ENCODE measurements at regions not wholly inside any gene's neighbourhood (a gene's known extent, or its start where the extent isn't known, plus 50 kb on each side); places are given as distances from the start of the nearest gene placed in this dataset.

DNA sequence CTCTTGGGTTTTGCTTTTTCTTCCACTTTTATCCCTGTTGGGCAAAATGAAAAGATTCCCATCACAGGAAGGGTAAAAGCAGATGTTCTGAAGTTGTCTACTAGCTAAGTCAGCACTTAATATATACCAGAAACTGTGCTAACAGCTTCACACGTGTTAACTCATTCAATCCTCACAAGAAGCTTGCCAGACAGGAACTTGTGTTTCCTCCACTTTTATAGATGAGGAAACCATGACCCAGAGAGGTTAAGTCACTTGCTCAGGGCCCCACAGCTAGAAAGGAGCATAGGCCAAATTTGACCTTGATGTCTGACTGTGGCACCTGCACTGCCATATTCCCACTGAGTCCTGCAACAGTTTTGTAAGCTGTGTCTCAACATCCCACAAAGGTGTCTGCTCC lies 76.8 kb upstream of the EPC2 start:
- no peak for DNase-seq

DNA sequence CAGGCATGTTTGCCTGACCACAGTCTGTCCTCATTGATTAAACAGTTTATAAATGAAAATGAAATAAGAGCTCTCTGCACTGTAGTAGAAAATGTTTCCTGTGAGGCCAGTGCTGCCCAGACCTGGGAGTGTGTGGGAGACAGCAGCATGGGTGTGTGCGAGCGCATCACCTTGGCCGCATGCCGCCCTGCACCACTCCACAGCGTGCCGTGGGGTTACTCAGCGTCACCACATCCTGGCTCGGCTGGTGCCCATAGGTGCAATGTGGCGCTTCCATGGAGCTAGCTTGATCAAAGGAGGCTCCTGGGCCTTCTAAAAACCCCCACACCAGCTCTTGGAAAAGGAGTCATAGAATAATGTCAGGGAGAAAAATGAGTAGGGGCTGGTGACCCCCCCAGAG lies 76.0 kb upstream of the EPC2 start:
- DNase-seq: peak; percentile 30

DNA sequence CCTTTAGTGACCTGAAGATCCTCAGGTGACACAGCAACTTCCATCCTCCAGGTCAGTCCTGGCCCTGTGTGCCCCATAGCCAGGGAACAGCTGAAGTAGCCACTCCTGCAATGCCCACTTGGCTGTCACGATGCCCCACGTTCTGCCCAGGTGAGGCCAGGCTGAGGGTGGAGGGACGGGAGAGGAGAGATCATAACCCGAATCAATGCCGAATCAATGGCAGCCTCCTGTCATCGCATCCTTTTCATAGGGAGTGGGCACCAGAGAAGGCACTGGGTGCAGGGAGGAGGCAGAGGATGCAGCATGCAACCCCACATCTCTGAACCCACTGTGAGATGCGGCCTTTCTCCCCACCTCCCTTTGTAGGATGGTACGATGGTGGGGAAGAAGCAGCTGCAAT lies 75.3 kb upstream of the EPC2 start:
- DNase-seq: no peak

DNA sequence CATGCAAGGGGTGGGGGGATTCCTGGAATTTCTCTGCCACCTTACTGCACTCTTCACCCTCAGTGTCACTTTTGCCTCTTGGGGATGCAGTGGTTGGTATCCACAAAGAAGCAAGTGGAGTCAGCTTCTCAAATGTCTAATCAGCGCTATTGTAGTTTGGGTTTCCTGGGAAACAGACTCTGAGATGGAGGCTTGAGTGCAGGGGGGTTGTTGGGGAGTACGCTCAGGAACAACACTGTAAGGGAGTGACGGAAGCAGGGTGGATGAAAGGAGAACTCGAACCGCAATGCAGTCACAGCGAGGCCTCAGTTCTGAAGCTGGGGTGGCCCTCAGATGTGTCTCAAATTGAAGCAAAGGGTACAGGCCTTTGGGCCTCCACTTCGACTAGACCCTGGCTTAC lies 73.6 kb upstream of the EPC2 start:
- DNase-seq: no peak

DNA sequence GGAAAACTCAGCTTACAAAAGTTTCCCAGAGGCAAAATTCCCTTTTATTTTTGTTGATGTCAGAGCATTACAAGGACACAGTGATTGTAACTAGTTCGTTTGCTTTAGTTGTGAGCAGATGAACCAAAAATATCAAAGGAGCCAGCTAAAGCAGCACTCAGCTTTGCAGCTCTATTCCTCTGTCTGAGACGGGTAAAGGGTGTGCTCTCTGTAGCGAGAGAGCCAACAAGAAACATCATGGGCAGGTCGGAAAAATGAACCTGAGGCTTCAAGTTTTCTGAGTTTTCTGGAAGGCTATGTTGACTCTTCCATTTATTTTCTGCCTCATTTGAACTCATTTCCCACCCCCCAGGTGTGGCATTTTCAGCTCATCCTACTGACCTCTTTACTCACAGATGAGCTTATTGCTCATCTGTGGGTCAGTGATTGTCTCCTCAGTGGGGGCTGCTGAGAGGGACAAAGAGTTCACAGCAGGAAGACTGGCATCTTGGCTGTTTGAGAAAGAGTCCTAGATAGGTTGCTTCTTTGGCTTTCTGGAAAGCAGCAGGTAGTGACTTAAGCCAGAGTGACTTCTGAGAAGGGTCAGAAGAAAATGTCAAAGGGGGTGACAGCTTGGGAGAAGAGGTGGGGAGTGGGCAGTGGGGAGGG lies 66.6 kb upstream of the EPC2 start:
- DNase-seq: no peak

DNA sequence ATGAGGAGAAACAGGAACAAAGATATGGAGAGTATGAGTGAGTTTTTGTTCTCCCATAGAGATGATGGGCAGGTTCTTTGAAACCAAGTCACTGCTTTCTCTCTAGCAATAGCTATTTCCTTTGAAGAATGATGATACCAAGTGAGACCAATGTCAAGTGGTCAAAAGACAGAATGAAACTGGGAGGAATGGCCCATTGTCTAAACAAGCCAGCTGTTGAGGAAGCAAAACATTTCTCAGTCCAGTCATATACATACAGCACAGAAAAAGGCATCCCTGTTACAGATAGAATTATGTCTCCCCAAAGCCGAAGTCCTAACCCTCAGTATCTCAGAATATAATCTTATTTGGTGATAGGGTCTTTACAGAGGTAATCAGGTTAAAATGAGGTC lies 66.1 kb upstream of the EPC2 start:
- DNase-seq: no peak

DNA sequence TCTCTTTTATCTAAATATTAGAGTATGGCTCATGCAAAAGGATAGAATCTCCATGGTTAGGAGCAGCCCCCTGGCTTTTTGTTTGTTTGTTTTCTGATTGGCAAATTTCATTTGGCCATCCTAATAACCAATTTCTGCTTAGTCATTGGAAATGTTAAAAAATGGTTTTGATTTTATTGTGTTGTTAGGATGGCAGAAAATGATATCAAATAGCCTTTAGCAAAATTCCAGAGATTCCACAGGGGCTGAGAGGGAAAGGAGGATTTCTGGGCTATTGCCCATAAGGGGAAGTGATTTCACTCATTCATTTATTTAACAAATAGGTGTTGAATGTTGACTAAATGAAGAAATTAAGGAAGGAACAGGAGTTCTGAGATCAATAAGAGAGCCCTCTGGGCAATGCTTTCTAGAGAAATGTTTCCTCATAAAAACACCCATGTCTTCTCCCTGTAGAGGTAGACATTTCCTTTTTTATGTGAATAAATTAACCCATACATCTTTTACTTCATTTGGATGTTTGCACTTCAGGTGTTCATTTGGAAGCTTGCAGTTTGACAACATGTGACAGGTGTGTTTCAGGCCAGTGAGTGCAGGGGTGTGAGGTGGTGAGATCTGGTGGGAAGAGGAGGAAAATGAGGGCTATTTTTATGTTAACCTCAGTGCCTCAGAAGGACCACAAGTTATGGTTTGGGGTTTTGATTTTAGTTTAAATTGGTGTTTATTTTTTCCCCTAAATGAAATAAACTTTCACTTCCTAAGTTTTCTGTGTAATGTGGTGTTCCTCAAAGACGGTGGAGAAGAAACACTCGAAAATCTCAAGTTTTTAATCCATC lies 61.7 kb upstream of the EPC2 start:
- no peak for DNase-seq

DNA sequence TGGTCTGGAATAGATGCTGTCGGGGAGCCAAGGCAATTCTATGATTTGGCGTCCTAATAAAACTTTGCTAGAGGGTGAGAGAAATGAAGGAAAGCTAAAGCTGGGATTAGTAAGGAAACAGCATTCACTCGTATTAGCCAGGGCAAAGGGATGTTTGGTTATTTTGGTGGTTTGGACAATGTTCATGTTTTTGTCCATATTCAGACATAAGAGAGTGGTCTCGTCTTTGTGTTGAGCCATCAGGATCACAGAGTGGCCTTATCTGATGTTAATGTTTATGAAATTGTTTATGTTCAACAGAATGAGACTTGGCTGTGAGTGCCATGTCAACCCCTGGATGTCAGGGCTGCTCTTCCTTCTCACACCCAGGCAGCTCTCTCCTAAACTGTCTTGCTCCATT lies 58.9 kb upstream of the EPC2 start:
- DNase-seq: no peak

DNA sequence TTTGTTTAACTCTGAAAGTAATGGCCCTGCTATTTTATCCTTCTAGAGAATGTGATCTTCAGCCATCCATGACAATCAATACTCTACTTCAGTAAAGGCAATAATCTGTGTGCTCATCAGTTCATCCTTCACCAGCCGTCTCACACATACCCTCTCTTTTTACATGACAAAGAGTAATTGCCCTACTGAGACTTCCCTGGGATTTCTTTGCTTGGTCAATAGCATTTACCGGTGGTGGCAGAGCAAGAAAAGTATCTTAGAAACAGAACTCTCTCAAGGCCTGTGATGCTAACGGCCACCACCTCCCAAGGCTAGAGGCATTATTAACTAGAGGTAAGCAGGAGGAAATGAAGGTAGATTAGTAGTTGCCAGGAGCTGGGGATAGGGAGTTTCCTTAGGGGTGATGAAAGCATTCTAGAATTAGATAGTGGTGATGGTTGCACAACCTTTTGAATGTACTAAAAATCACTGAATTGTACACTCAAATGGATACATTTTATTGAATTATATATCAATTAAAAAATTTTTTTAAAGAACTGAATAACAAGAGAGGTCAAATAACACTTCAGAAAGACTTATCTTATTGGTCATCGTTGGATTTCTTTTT lies 57.9 kb upstream of the EPC2 start:
- DNase-seq: no peak

DNA sequence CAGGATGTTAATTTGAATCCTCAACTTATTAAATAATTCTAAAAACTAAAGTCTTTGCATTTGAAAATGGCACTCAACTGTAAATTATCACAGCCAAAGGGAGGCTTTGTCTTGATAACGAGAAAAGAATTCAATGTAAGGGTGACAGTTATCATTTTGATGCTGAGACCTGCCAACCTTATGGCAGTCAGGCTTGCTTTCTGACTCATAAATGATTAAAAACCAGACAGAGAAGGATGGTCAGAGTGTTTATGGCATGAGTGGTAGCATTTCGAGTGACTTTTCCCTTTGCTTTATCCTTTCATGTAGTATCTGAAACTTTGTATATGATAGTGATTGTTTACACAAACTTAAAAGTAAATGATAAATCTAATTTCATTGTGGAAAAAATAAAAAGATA lies 53.9 kb upstream of the EPC2 start:
- no peak for DNase-seq

DNA sequence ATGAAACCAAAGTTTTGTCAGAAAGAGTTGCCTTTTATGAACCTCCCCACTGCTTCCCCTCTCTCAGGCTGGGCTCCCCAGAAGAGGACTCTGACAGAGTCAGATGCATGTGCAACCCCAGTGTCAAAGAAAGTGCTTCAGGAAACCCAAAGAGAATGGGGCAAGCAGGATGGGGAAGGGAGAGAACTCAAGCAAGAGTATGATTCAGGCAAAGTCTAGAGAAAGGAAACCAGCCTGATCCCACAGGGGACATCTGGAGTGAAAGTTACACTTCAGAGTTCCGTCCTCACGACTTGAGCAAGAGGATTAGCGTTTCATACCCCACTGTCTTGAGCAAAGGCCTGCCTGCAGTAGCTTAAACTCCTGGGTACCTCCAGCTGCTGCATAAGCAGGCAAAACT lies 51.8 kb upstream of the EPC2 start:
- DNase-seq: no peak

DNA sequence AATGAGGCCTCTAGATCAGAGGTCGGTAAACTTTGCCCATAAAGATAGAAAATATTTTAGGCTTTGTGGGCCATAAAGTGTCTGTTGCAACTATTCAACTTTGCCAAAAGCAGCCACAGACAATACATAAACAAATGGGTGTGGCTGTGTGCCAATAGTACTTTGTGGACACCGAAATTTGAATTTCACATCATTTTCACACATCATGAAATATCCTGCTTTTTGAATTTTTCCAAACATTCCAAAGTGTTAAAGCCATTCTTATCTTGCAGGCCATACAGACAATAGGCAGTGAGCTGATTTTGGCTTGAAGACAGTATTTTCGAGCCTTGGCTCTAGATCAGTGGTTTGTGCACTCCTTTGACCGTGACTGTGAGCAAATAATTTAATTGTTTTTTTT lies 51.1 kb upstream of the EPC2 start:
- no peak for DNase-seq

DNA sequence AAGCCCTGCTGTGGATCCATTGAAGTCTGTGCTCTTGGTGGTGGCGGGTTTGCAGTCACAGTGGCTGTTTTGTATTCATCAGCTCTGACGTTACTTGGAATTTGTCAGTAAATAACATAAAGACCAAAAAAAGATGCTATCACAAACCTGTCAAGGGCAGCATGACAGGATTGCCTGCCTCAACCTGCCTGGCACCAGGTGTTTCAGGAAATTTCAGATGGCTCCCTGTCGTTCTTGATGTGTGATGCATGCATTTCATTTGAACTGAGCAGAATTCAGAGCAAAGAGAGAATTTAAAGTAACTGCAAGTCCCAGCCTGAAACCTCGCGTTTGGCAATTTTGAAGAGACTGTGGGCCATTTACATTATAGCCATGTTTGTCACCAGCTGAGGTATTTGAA lies 50.3 kb upstream of the EPC2 start:
- no peak for DNase-seq
